HG03571 (cell line): ENCODE measurements at regions not wholly inside any gene's neighbourhood (a gene's known extent, or its start where the extent isn't known, plus 50 kb on each side); places are given as distances from the start of the nearest gene placed in this dataset.

Experiments
- ATAC-seq: cut with Tn5 transposase; IDR thresholded peaks from one replicate; pipeline ENCODE4 v1.9.1; 2021; ENCODE audit not compliant: unreplicated experiment

DNA sequence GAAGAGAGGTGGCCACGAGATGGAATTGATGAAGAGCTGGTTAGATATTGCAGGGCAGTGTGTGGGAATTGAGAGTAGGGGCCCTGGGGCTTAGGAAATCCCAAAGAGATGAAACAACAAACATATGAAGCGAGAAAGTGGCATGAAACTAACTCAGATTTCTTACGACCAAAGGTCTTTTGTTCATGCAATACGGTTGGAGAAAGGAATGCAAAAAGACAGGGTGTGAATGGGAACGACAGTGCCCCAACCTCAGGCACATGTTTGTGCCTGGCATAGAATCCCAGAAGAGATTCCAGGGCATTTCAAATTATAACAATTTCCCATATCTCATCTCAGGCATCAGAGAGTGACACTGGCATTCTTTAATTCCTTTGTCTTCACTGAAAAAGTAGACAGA is 199.2 kb downstream of the ACTL7B start:
- ATAC-seq, result no peak

DNA sequence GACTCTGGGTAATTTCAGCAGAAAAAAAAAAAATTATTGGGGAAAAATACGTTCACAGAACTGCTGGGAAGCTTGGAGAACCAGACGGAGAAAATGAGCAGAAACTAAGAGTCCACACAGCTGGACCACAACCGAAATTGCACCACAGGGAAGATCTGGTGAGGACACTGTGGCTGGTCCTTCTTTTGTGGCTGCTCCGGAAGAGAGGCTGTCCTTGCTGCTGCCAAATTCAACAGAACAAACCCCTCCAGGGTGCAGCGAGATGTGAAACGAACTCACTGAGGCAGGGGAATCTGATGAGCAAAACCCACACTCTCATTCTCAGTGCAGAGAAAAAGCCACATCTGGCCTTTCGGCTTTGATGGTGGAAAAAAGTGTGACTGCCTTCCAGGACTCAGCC is 200.0 kb downstream of the ACTL7B start:
- ATAC-seq, result no peak

DNA sequence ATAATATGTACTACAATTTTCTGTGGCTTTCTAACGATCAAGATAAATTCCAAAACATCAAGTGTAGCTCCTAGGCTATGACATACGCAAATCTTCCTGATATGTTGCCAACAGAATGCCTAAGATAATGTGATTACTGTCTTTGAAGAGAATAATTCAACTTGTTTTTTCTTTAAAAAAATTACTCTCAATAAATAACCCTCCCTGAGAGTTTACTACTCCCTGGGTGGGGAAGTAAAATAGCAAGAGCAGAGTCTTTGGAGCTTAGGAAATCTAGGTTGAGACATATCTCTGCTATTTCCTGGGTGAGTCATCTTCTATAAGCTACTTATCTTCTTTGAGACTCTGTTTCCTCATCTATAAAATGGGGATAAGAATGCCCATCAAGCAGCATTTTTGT is 201.2 kb downstream of the ACTL7B start:
- ATAC-seq, result no peak

DNA sequence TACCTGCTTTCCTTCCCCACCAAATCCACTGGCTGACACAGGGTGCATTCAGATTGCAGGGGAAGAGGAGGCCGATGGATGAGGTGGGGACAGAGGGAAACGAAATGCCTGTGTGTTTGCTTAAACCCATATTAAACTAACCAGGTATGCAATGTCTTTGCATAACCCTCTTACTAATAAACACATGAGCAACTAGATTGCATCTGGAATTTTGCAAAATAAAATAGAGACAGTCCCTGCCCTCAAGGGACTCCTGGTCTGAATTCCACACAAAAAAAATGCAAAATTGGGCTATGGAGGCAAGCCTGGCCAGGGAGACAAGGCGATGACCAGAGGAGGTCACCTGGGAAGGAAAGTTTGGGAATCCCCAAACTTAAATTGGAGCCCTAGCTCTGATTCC is 202.9 kb downstream of the ACTL7B start:
- ATAC-seq, result no peak

DNA sequence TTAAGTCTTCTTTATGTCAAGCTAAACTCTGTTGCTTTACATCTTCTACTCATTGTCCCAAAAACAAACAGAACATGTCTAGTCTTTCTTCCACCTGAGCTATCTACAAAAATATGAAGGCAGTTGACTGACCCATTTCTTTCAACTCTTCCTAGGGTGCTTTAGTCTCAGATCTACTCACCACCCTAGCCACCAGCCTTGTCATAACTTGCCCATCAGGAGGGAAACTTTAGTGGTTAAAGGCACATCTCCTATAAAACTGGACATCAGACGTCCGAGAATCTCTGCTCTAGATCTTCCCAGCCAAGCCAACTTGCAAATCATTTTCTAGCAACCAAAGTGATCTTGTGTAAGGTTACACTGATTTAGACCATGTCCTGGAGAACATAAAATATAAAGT is 205.0 kb downstream of the ACTL7B start:
- no peak for ATAC-seq

DNA sequence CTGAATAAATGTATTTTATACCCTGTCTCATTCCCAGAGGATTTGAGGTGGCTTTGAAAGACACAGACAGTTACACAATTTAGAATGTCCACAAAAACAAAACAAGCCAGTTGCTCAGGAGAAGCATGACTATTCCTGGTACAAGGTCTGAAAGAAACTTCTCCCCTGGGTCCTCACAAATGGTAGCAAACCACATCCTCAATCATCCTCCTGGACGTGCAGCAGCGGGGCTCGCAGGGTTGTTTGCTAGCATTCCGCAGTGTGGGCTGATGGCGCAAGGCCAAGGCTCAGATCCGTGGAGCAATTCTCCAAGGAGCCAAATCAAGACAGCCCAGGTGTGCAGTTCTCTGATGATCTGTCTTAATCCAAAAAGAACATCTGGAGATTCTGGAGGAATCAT is 210.3 kb downstream of the ACTL7B start:
- ATAC-seq, result no peak

DNA sequence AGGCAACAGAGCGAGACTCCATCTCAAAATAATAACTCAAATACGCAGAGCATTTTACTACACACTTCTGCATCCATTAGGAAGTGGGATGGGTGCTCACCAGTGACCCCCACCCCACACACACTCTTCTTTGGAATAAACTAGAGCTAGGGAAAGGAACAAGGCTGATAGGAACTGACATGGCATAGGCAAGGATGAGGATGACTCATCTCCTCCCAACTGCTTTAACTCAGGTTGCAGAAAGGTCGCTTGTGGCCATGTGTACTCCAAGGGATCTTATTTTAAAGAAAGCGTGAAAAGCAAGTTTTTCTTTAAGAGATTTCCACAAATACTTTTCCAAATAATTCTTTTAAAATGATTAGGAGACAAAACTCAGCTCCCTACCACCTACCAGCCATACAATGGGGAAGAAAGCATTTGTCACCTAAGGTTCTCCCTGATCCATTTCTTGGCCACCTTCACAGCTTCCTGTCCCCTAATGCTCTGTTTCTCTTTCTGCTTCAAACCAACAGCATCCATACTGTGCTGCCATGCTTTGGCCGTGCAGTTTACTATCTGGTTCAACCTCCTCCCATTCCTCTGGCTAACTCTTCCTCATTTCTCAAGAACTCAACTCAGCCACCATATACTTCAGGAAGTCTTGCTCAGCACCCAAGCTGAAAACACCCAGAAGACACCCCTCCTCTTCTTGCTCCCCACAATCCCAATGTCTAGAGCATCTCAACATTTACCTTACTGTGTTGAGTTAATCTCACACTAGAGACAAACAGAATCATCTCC is 211.9 kb downstream of the ACTL7B start:
- no peak for ATAC-seq

DNA sequence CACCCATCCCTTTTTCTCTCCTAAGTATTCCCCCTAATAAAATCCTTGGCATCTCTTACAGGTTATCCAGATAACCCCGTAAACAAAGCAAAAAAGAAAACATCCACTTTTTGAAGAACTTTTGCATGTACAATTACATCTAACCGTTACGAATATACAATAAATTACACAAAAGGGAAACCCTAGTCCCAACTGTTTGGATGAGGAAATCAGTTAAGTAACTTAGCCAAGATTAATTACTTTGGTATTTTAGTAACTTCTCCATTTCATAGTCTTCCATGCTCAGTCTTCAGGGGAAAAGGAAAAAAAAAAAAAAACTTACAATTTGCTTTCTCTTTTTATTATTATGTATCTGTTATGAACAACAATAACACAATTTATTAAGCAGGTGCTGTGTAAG is 212.9 kb downstream of the ACTL7B start:
- ATAC-seq, result no peak

DNA sequence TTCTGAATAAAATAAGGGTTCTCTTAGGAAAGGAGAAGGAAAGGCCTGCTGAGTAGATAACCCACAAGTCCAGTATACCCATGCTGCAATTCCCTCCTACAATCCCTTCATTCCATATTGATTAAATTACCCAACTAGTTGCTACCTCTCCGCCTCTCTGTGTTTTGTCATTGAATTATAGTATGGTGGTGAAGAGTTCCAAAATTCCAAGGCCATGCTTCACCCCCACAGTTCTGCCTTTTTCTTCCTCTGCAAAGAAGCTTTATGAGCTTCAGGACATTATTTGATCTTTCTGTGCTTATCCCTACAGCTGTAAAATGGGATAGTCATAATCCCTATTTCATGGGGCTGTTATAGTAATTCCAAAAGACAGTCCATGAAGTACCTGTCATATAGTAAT is 215.6 kb downstream of the ACTL7B start:
- no peak for ATAC-seq

DNA sequence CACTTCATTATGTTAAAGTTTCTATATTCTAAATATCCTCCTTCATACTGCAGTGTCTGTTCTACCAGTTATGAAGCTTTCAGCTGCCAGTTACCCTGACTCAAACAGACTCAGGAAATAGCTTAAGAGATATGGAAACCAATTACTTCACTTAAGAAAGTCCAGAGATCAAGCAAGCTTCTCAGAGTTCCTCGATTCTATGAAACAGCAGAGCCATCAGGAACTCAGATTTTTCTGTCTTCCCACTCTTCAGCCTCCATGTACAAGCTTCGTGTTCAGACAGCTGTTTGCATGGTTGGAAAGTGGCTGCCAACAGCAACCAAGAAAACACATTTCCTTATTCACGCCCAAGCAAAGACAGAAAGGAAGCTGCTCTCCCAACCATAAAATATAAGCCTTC is 216.1 kb downstream of the ACTL7B start:
- ATAC-seq, result no peak

DNA sequence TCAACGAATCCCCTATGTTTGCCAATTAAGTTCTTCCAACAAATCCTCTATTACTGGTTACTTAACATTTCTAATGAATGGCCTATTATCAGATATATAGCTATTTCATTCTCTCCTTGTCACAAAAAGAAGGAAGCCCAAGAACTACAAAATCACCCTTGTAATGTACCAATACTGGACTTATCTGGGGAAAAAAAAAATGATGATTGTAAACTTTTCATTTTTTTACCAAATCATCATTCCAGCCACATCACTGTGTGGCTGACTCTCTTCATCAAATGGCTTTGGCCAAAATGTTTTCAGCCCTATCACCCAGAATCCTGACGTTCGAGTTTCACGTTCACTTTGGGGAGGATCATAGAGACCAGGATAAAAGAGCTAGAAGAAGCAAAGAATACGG is 216.7 kb downstream of the ACTL7B start:
- no peak for ATAC-seq

DNA sequence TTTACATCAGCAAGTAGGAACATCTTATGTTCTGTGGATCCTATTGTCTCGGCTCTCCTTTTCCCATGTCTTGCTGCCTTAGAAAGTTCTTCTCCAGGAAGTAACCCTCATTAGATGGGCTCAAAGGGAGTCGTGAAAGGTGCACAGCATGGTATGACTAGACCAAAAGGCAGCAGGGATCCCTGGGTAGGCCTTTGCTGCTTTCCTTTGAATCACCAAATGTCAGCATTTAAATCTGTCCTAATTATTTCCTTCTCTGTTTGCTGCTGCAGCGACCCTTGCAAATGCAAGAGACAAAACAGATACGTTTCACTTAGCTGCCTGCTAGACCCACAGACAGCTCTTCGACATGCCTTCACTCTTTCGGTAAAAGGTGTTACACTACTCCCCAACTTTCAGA is 218.4 kb downstream of the ACTL7B start:
- ATAC-seq, result no peak

DNA sequence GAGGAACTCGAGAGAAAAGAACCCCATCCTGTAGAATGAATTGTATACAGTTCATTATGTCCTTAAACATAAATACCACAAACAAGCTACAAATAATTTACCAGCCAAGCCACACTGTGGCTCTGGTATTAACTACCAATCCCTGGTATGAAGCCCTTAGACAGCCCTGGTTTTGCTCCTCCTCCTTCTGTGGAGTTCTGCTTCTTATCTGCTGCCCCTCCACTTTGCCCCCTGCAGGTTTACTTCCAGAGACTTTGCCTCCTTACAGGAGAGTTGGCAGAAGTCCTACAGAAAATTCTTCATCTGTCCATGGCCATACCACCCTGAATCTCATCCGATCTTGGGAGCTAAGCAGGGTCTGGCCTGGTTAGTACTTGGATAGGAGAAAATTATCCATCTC is 219.8 kb downstream of the ACTL7B start:
- no peak for ATAC-seq

DNA sequence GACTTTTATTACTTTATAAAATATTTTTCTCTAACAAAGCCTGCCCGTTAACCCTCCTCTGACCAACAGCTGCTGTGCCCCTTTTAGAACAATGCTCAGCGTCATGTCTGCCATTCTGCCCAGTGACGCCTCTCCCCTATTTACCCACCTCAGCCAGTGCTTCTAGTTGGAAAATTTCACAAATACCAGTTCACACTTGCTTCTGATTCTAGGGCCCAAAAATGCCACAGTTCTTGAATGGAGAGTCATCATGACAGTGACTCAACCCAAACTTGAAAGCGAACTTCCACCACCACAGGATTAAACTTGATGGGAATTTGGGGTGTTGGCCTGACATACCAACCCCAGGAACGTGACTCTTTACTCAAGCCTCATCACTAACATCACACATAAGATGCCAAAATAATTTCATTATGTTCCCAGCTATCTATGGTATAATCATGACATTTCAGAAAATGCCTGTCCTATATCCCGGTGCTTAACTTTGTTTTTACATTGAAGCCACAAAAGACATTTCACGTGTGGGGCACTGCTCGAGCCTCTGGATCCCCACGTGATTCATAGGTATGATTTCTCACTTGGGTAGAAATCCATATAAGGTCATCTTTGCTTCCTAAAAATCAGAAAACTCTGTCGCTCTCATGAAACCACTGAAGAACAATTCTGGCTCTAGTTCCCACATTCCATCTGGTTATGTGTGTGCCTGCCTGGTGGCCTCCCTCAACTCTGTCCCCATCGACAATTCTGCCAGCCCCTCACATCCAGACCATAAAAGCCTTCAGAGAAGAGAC is 220.9 kb downstream of the ACTL7B start:
- no peak for ATAC-seq

DNA sequence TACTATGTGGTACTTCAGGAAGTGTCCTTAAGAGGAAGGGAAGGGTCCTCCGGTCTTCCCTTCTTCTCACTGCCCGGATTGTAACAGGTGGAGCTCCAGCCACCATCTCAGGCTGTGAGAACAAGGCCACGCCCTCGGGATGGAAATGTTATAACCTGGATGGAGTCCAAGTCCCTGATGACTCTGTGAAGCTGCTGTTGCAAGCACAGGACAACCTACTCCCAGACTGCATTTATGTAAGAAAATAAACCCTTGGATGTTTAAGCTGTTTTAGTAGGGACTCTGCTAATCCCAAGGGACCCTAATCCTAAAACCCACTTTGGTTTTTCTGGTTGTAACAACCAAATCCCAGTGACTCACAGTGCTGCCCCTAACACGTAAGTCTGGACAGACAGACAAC is 221.6 kb downstream of the ACTL7B start:
- ATAC-seq, result no peak

DNA sequence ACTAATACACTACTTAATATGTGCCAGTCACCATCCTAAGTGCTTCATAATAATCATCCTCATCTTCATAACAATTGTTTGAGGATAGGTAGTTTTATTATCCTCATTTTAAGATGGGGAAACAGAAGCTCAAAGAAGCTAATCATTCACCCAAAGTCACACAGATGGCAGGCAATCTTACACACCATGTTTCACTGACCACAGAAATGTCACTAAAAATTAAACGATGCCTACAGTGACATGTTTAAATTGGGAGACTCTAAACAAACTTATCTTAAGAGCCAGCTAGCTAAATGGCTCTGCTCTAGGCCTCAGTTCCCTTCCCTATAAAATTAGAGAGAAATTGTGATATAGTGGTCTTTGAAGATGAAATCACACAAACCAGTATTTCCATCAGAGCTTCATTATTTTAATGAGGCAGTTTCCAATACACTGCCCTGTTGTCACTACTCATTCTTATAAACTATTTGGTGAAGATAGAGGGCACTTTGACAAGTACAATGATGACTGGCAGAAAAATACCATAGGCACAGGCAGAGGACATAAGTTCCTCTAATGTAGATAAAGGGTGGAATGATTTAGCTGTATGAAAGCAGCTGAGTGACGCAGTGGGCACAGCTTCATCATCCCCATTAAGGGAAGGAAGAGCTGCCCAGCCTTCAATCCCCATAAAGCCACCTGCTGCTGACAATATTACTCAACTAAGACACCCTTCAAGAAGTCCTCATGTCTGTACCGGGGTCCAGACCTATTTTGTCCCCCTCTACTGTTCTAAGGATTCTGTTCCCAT is 224.1 kb downstream of the ACTL7B start:
- ATAC-seq, result no peak

DNA sequence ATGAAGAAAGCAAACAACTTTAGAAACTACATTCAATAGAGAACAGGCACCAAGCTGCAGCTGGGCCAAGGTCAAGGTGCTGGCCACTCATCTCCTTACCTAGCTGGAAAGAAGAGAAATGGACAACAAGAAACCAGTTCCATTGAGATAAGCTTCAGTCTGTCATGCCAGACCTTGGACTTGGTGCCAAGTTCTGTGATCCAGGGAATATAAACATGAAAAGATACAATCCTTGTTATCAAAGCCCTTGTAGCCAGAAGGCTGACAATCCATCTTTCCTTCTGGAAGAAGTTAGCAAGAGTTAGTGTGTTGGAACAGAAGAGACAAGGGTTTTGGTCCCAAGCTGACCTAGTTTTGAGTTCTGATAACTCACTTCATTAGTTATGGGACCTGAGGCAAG is 227.5 kb downstream of the ACTL7B start:
- no peak for ATAC-seq

DNA sequence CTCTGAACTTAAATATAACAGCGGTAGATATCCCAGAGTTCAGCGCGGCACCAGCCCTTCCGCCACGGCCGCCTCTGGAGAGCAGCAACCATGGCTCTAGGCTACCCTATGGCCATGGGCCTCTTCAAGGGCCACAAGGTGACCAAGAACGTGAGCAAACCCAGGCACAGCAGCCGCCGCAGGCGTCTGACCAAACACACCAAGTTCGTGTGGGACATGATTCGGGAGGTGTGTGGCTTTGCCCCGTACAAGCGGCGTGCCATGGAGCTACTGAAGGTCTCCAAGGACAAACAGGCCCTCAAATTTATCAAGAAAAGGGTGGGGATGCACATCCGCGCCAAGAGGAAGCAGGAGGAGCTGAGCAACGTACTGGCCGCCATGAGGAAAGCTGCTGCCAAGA is 229.0 kb downstream of the ACTL7B start:
- no peak for ATAC-seq

DNA sequence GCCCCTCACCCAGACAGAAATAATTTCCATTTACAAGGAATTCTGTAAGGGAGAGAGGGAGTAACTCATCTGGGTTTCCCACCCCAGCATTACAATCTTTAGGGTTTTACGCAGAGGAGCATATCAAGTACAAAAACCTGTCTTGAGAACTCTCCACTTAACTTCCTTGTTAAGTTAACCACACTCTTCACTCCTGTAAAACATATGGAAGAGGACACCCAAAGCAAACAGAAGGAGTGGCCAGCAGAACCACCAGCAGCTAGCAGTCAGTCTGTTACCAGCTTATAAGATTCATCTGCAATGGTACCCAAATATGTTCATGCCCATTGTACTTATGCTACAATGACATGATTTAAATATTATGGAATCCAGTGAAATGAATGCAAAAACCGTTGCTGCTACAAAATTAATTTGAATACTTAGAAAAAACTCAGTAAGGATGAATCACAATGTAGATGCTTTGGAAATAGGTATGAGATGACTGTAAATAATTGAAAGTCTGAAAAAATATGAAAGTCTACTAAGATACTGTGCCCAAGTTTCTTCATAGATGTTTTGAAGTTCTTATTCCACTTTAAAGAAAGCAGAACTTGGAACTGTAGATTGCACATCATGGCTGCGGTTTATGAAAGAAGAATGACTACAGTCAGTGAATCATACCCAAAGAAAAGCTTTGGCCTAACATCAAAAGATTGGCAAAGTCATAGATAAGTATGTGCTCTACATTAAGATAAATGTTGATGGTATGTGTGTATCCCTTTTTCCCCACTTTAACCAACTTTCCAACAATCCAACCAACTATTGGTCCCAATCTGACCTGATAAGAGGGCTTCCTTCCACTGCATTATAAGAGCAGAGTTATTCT is 233.6 kb downstream of the ACTL7B start:
- ATAC-seq, result no peak

DNA sequence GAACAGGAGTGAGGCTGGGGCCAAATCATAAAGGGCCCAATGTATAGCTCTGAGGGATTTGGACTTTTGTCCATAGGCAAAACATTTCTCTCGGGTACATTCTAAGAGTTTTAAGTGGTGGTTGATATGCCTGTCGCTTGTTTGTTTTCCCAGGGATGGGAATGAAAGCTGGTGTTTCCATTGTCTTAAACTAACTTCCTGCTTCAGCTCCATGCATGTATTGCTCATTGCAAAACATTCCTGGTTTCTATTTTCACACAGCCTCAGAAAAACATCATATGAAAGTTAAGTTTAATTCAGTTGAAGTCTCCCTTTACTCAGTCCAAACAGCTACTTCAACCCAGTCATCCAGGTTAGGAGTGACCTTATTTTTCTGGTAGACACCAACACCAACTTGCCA is 235.0 kb downstream of the ACTL7B start:
- ATAC-seq, result no peak
